GM12878 (cell line): ENCODE measurements at regions not wholly inside any gene's neighbourhood (a gene's known extent, or its start where the extent isn't known, plus 50 kb on each side); places are given as distances from the start of the nearest gene placed in this dataset.

Experiments used
- ATAC-seq: fragments of 200-7000 bp; cut with Tn5 transposase; 3 replicates; pipeline ENCODE4 v1.9.1; 2020; ENCODE audit warnings: mild to moderate bottlenecking, moderate library complexity
- BruUV-seq: library from RNA; stranded (reverse); fragments of 400-500 nt; replicated peaks from 2 replicates; lab custom pipeline; 2021; lab: Mats Ljungman, UMichigan
- CTCF ChIA-PET: fragments of 300-600 bp; sonication (Branson Sonifier 250); formaldehyde crosslinking; extraction: SDS; loops from one replicate; lab custom pipeline; 2021; ENCODE audit warnings: inconsistent platforms; lab: Yijun Ruan, JAX
- POLR2A ChIA-PET: fragments of 350-600 bp; formaldehyde crosslinking; extraction: SDS; loops from one replicate; lab custom pipeline; 2021; ENCODE audit warnings: inconsistent platforms; lab: Charles Lee
- RAD21 ChIA-PET: fragments of 300-600 bp; sonication (Branson Sonifier 250); formaldehyde crosslinking; loops from one replicate; lab custom pipeline; 2023; ENCODE audit warnings: antibody characterized with exemption; ENCODE audit not compliant: unreplicated experiment; lab: Charles Lee
- SMC1A ChIA-PET: fragments of 300-600 bp; sonication (Branson Sonifier 250); formaldehyde crosslinking; loops from one replicate; lab custom pipeline; 2023; ENCODE audit not compliant: unreplicated experiment, uncharacterized antibody; lab: Charles Lee
- DNase-seq: peaks from one replicate; pipeline ENCODE4 v3.0.0-alpha.2; 2011; ENCODE audit warnings: low read depth, low spot score
- FAIRE-seq: peaks from 3 replicates; lab custom pipeline; 2011; peaks lifted over from hg19 to GRCh38; lab: Jason Lieb, UNC
- H2AFZ ChIP-seq: 2 replicates; pipeline ENCODE4 v1.6.0; 2011; ENCODE audit warnings: low read depth, low read length, control low read depth; ENCODE audit not compliant: control insufficient read depth
- H3K27ac ChIP-seq: 2 replicates; pipeline ENCODE4 v1.5.1; 2011; ENCODE audit warnings: control low read depth; ENCODE audit not compliant: control insufficient read depth, insufficient read depth
- H3K27me3 ChIP-seq, 2 experiments: replicated peaks in 1 of 2; 2 replicates each; pipeline versions ENCODE4 v1.6.0 to v1.6.1; 2011; ENCODE audit warnings: low read length in 1 of 2; ENCODE audit not compliant: control insufficient read depth in 2 of 2, insufficient read depth in 2 of 2
- H3K36me3 ChIP-seq, 2 experiments: 2 replicates each; pipeline ENCODE4 v1.5.1; 2011; ENCODE audit warnings: low read length in 1 of 2; ENCODE audit not compliant: control insufficient read depth in 2 of 2, insufficient read depth in 2 of 2
- H3K4me1 ChIP-seq: 2 replicates; pipeline ENCODE4 v1.6.1; 2011; ENCODE audit warnings: mild to moderate bottlenecking, low read length, moderate library complexity, mixed read lengths; ENCODE audit not compliant: control insufficient read depth, insufficient read depth
- H3K4me2 ChIP-seq: 2 replicates; pipeline ENCODE4 v1.6.0; 2011; ENCODE audit warnings: control low read depth; ENCODE audit not compliant: control insufficient read depth, insufficient read depth
- H3K4me3 ChIP-seq: fragments of 200-600 bp; sonication (generic); 2 replicates; pipeline ENCODE4 v1.5.1; 2016
- H3K79me2 ChIP-seq: 2 replicates; pipeline ENCODE4 v1.6.0; 2011; ENCODE audit warnings: low read length; ENCODE audit not compliant: control insufficient read depth, insufficient read depth
- H3K9ac ChIP-seq: 2 replicates; pipeline ENCODE4 v1.8.0; 2011; ENCODE audit warnings: low read length, control low read depth, mixed read lengths; ENCODE audit not compliant: control insufficient read depth, insufficient read depth
- H3K9me3 ChIP-seq: replicated peaks from 3 replicates; pipeline ENCODE4 v1.5.1; 2011; ENCODE audit warnings: mild to moderate bottlenecking, low read length; ENCODE audit not compliant: control insufficient read depth, insufficient read depth
- H4K20me1 ChIP-seq: 2 replicates; pipeline ENCODE4 v1.6.0; 2011; ENCODE audit not compliant: control insufficient read depth, insufficient read depth
- BCL3 ChIP-seq: IDR thresholded peaks from 2 replicates; pipeline ENCODE4 v1.6.1; 2011; ENCODE audit warnings: borderline replicate concordance, low read depth, mild to moderate bottlenecking, moderate library complexity, low read length; ENCODE audit not compliant: insufficient read depth, poor library complexity, severe bottlenecking
- CHD2 ChIP-seq: IDR thresholded peaks from 2 replicates; pipeline ENCODE4 v1.6.1; 2011; ENCODE audit warnings: low read depth, low read length, improper control_type of control experiment, borderline replicate concordance
- DPF2 ChIP-seq: fragments of 450-650 bp; IDR thresholded peaks from 2 replicates; pipeline ENCODE4 v1.6.1; 2017; ENCODE audit warnings: mild to moderate bottlenecking
- ELK1 ChIP-seq: IDR thresholded peaks from 2 replicates; pipeline ENCODE4 v1.6.1; 2012; ENCODE audit warnings: low read depth, low read length, improper control_type of control experiment
- HDAC6 ChIP-seq: fragments of 200-600 bp; sonication (generic); IDR thresholded peaks from one replicate; pipeline ENCODE4 v1.8.0; 2017; ENCODE audit warnings: antibody characterized with exemption; ENCODE audit not compliant: unreplicated experiment
- MYC ChIP-seq: IDR thresholded peaks from 2 replicates; pipeline ENCODE4 v1.6.1; 2011; ENCODE audit warnings: mild to moderate bottlenecking, low read length, moderate library complexity, inconsistent platforms; ENCODE audit not compliant: insufficient read depth, insufficient replicate concordance, insufficient read length, severe bottlenecking
- PAX5 ChIP-seq: IDR thresholded peaks from 2 replicates; pipeline ENCODE4 v1.6.1; 2011; ENCODE audit warnings: low read depth, low read length, borderline replicate concordance
- POLR2AphosphoS5 ChIP-seq: IDR thresholded peaks from 2 replicates; pipeline ENCODE4 v1.6.1; 2011; ENCODE audit warnings: mild to moderate bottlenecking, low read length, inconsistent platforms
- POU2F2 ChIP-seq: IDR thresholded peaks from 3 replicates; pipeline ENCODE4 v1.6.1; 2011; ENCODE audit warnings: low read depth, mild to moderate bottlenecking, low read length, borderline replicate concordance
- SMC3 ChIP-seq: IDR thresholded peaks from 2 replicates; pipeline ENCODE4 v1.6.1; 2011; ENCODE audit warnings: low read length, improper control_type of control experiment, borderline replicate concordance
- SP1 ChIP-seq: IDR thresholded peaks from one replicate; pipeline ENCODE4 v1.6.1; 2011; ENCODE audit warnings: low read depth, low read length
- SRF ChIP-seq, 2 experiments: IDR thresholded peaks; 2 replicates each; pipeline ENCODE4 v1.6.1; 2011; ENCODE audit warnings: low read depth in 2 of 2, low read length in 2 of 2, mild to moderate bottlenecking in 1 of 2, moderate library complexity in 1 of 2
- STAT3 ChIP-seq: IDR thresholded peaks from 2 replicates; pipeline ENCODE4 v1.6.1; 2011; ENCODE audit warnings: low read depth, low read length, improper control_type of control experiment
- TBL1XR1 ChIP-seq: IDR thresholded peaks from 2 replicates; pipeline ENCODE4 v1.6.1; 2012; ENCODE audit warnings: low read depth, low read length, improper control_type of control experiment
- ZZZ3 ChIP-seq: IDR thresholded peaks from 2 replicates; pipeline ENCODE4 v1.6.1; 2011; ENCODE audit warnings: low read depth; ENCODE audit not compliant: control insufficient read depth, insufficient read length
- in situ Hi-C: fragments of 300-500 bp; cut with MboI; formaldehyde crosslinking; loops from 9 replicates; pipeline ENCODE4 v1.14.3; 2018; ENCODE audit warnings: mixed read lengths
- intact Hi-C: fragments of 100-400 bp; cut with micrococcal nuclease; formaldehyde crosslinking; loops from one replicate; pipeline ENCODE4 v1.14.2; 2022; ENCODE audit not compliant: unreplicated experiment

- ChIA-PET POLR2A (no interaction called here), RAD21 (no interaction called here)
- H3K27ac ChIP-seq, result no peak overlapping the region
- H2AFZ ChIP-seq, result no peak overlapping the region
- no peak for DNase-seq
- no peak for ATAC-seq
- H3K4me1 ChIP-seq, result no peaks in the 10 kb centered on the region
- intact Hi-C loops, result no loop called here
- TF ChIP-seq SMC3 (no peak), BCL3 (no peak), SP1 (no peak), DPF2 (no peak), POLR2AphosphoS5 (no peak), MYC (no peak), CHD2 (no peak), PAX5 (no peak), ELK1 (no peak), STAT3 (no peak), HDAC6 (no peak), POU2F2 (no peak), ZZZ3 (no peak), TBL1XR1 (no peak), SRF (IDR thresholded peaks at IDR 0.05; ENCODE audit: low read depth in 2 of 2, low read length in 2 of 2) (no peak)
- TF ChIP-seq, all 136 proteins: peak for 0
- Histone ChIP-seq H3K9me3 (no peaks in the 10 kb centered on the region), H3K27me3 (no peaks in the 10 kb centered on the region), H3K9ac (no peak overlapping the region), H4K20me1 (no peaks in the 10 kb centered on the region), H3K4me2 (no peak overlapping the region), H3K79me2 (no peaks in the 10 kb centered on the region), H3K4me3 (no peak overlapping the region), H3K36me3 (no peaks in the 10 kb centered on the region)
- ChIA-PET SMC1A (interaction anchor here (0.8 to 1.2 kb wide), 3 partner anchors 11 to 219 kb away, joined by 3 read pairs; no protein-coding TSS in a partner anchor), CTCF (interaction anchor here (1.1 to 1.2 kb wide), 2 partner anchors 9 to 417 kb away, joined by 3 to 4 read pairs; no protein-coding TSS in a partner anchor)
- in situ Hi-C loops, result no loop called here
- no peak for FAIRE-seq
- no TSS peak for BruUV-seq
Observed at GRCh38 chr3:168628549-168628948, 532.8 kb upstream of the GOLIM4 start.
